AG08396 (cell line): ENCODE measurements at regions not wholly inside any gene's neighbourhood (a gene's known extent, or its start where the extent isn't known, plus 50 kb on each side); places are given as distances from the start of the nearest gene placed in this dataset.
"Not testable (repeated sequence)": the region's sequence is repeated elsewhere in the genome, so short reads cannot be mapped to it uniquely, and the experiment has no call there.

ENCODE experiments used
- DNase-seq: peaks from one replicate; pipeline ENCODE4 v3.0.0; 2012; ENCODE audit warnings: low spot score, mixed read lengths

DNA sequence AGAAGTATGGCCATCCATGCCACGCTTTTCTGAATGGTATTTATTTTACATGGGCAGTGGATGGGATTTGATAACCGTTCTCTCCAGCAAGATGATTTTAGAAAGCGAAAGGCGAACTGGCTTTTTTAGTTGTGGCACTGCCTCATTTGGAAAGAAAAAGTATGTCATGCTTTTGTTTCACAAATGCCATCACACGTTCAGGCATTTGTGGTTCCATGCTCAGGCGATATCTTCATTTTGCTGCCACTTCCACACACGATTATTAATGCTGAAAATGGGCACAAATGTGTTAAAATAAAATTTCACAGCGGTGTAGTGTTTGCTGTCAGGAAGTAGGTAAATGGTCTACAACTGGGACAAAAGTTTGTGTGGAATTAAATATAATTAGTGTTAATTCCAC, 328.1 kb downstream of the BCL2L11 start:
- DNase-seq = not testable (repeated sequence)

DNA sequence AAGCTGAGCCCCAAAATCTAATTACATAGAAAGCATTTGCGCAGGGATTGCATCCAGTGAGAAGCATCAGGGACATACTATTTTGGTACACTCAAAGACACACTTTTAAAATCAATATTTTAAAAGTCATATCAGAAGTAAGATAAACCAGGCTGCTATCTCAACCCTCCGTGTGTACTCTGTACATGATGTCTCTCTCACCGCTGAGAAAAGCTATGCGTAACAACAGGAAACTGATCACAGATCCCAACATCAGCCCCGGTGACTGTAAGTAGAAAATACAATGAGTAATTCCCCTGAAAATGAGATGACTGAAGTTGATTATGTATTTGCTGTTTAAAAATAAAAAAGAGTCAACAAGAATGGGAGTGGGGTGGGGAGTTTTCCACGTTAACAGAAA, 329.8 kb downstream of the BCL2L11 start:
- not testable (repeated sequence) for DNase-seq

DNA sequence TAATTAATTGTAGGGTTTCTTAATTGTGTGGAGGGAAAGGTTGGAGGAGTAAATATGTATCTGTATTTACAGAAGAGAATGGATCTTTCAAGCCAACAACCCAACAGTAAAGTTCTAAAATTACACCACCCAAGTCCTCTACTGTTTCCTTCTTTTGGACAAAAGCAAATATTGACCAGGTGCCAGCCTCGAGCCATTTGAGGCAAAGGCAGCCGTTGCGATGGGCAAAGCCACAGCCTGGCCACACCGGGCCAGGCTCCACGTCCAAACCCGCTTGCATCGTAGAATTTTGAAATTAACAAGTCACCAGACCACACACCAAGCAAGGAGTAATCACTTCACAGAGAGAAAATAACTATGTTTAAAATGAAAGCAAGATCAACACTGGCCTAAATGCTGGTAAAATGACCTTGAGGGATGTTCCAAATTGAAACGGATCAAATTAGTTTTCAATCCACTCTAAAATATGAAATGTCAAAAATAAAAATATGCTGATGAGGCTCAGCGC, 331.0 kb downstream of the BCL2L11 start:
- not testable (repeated sequence) for DNase-seq

- not testable (repeated sequence) for DNase-seq
Observed at GRCh38 chr2:111452208-111452607, 331.5 kb downstream of the BCL2L11 start.

DNA sequence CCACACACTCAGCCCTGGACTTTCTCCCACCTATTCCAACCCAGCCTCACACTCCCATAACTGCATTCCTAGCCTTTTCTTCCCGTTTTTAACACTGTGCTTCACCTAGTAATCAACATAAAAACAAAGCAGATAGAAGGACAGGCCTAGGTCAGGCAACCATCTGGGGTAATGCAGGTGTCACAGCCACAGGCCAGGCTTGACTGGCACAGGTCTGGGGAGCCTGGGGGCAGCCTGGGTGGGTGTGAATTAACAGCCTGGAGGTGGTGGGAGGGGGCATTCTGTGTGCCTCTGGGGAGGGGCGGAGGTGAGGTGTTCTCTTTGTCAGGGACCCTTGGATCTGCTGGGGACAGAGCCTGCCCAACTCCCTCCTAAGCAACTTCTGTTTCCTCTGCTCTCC, 332.6 kb downstream of the BCL2L11 start:
- DNase-seq = not testable (repeated sequence)

- not testable (repeated sequence) for DNase-seq
Observed at GRCh38 chr2:111453816-111454215, 333.1 kb downstream of the BCL2L11 start.

DNA sequence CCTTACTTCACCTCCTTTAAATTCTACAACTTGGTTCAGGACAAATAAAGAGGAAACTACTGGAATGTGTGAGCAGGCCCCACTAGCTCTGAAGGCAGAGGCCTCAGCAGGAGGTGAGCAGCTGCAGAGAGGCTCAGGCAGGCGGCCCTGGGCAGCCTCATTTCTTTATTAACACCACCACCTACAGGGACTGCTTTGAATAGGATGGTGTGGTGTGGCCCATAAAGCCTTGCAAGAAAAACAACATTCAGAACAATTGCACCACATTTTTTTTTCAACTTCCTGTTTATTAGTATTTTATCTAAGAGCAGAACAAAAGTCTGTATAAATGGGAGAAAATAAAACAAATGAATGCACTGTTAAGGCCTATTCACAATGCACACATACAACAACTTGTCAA, 333.7 kb downstream of the BCL2L11 start:
- DNase-seq = not testable (repeated sequence)

GRCh38 chr2:111455016-111456015, 334.6 kb downstream of the BCL2L11 start:
- not testable (repeated sequence) for DNase-seq

- not testable (repeated sequence) for DNase-seq
Observed at GRCh38 chr2:111457191-111457590, 336.5 kb downstream of the BCL2L11 start.

GRCh38 chr2:111460901-111461300, 340.2 kb downstream of the BCL2L11 start:
- not testable (repeated sequence) for DNase-seq

DNA sequence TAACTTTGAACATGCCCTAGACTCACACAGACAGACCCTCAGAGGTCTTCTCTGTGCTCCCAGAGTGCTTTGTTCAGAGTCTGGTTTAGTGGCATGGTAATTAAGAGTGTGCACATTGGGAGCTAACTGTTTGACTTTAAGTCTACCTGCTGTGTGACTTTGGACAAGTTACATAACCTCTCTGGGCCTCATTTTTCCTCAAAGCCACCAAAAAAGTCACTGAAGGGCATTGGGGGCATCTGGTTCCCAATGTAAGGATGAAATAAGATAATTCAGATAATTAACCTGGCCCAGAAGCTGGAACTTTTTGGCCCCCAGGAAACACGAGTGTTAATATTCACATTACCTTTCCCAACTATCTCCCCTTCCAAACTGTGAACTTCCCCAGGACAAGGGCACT, 341.1 kb downstream of the BCL2L11 start:
- not testable (repeated sequence) for DNase-seq

DNA sequence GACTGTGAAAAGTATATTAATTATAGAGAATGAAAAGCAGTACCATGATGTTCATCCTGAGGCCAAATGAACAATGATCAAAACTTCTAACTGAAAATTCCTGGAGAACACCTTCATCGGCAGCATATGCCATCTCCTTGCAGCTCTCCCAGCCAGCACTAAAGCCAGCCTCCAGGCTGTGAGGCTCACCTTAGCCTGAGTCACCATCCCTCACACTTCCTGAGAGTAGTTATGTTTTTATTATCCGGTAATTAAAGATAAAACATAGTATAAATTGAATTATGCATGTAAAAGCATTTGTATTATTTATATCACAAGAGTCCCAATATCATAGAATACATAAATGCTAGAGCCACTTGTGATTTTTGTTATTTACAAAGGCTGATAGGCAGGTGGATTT, 341.9 kb downstream of the BCL2L11 start:
- not testable (repeated sequence) for DNase-seq

DNA sequence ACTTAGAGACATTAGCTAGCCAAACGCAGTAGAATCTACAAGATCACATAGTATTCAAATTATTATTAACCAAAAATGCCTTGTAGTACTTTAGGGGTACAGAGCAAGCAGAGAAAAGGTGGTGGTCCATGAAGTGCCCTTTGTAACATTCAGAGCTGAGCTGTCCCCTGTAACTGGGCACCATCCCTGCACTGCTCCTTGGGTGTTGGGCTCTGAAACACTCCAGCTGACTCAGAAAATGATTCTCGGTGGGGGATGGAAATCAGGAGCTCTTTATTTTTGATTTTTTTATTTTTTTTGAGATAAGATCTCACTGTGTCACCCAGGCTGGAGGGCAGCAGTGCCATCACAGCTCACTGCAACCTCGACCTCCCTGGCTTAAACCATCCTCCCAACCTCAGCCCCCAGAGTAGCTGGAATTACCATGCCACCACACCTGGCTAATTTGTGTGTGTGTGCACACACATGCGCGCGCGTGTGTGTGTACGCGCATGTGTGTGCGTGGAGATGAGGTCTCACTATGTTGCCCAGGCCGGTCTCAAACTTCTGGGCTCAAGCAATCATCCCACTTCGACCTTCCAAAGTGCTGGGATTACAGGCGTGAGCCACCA, 342.6 kb downstream of the BCL2L11 start:
- not testable (repeated sequence) for DNase-seq

GRCh38 chr2:111463956-111464355, 343.2 kb downstream of the BCL2L11 start:
- DNase-seq = not testable (repeated sequence)

- not testable (repeated sequence) for DNase-seq
Observed at GRCh38 chr2:111464367-111464766, 343.7 kb downstream of the BCL2L11 start.

GRCh38 chr2:111465521-111465920, 344.8 kb downstream of the BCL2L11 start:
- DNase-seq = not testable (repeated sequence)

GRCh38 chr2:111466744-111467143, 346.0 kb downstream of the BCL2L11 start:
- not testable (repeated sequence) for DNase-seq

GRCh38 chr2:111470924-111471323, 350.2 kb downstream of the BCL2L11 start:
- not testable (repeated sequence) for DNase-seq

- DNase-seq = not testable (repeated sequence)
Observed at GRCh38 chr2:111471791-111472530, 351.2 kb downstream of the BCL2L11 start.

GRCh38 chr2:111472844-111473403, 352.2 kb downstream of the BCL2L11 start:
- DNase-seq = not testable (repeated sequence)

- DNase-seq = not testable (repeated sequence)
Observed at GRCh38 chr2:111473522-111473921, 352.8 kb downstream of the BCL2L11 start.
